DOHH2 (cell line): ENCODE measurements at regions not wholly inside any gene's neighbourhood (a gene's known extent, or its start where the extent isn't known, plus 50 kb on each side); places are given as distances from the start of the nearest gene placed in this dataset.
"Not testable (repeated sequence)": the region's sequence is repeated elsewhere in the genome, so short reads cannot be mapped to it uniquely, and the experiment has no call there.

Experiments used
- EZH2phosphoT487 ChIP-seq: fragments of 200-600 bp; sonication (generic); IDR thresholded peaks from 2 replicates; pipeline ENCODE4 v1.6.1; 2017; ENCODE audit warnings: borderline replicate concordance, mild to moderate bottlenecking, antibody characterized with exemption, low read length, moderate library complexity, mixed read lengths
- TF ChIP-seq, protein P1 (sequence below): fragments of 200-600 bp; sonication (generic); IDR thresholded peaks from one replicate; pipeline ENCODE4 v1.5.1; 2014; ENCODE audit warnings: antibody characterized with exemption, mild to moderate bottlenecking, low read depth, low read length; ENCODE audit not compliant: poor library complexity, severe bottlenecking

GRCh38 chr2:89862164-89862563, 1170.7 kb downstream of the RPIA start:
- TF ChIP-seq, protein P1, sequence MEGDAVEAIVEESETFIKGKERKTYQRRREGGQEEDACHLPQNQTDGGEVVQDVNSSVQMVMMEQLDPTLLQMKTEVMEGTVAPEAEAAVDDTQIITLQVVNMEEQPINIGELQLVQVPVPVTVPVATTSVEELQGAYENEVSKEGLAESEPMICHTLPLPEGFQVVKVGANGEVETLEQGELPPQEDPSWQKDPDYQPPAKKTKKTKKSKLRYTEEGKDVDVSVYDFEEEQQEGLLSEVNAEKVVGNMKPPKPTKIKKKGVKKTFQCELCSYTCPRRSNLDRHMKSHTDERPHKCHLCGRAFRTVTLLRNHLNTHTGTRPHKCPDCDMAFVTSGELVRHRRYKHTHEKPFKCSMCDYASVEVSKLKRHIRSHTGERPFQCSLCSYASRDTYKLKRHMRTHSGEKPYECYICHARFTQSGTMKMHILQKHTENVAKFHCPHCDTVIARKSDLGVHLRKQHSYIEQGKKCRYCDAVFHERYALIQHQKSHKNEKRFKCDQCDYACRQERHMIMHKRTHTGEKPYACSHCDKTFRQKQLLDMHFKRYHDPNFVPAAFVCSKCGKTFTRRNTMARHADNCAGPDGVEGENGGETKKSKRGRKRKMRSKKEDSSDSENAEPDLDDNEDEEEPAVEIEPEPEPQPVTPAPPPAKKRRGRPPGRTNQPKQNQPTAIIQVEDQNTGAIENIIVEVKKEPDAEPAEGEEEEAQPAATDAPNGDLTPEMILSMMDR: not testable (repeated sequence)
- not testable (repeated sequence) for TF ChIP-seq EZH2phosphoT487
